ENCODE measurements at regions not wholly inside any gene's neighbourhood (a gene's known extent, or its start where the extent isn't known, plus 50 kb on each side); places are given as distances from the start of the nearest gene placed in this dataset.

- DNase-seq (ENCODE audit: low read depth) = no peak
Measured at GRCh38 chr2:60294901-60295635, 258.4 kb downstream of the BCL11A start.

- DNase-seq (ENCODE audit: low read depth) = no peak
Measured at GRCh38 chr2:60292242-60292641, 261.2 kb downstream of the BCL11A start.

GRCh38 chr2:60290509-60290908 lies 262.9 kb downstream of the BCL11A start:
- DNase-seq (ENCODE audit: low read depth) = no peak

GRCh38 chr2:60285626-60286316 lies 267.7 kb downstream of the BCL11A start:
- DNase-seq (ENCODE audit: low read depth) = no peak

GRCh38 chr2:60283626-60284025 lies 269.8 kb downstream of the BCL11A start:
- DNase-seq (ENCODE audit: low read depth) = no peak

GRCh38 chr2:60282886-60283285 lies 270.6 kb downstream of the BCL11A start:
- no peak for DNase-seq (ENCODE audit: low read depth)

GRCh38 chr2:60281730-60282129 lies 271.7 kb downstream of the BCL11A start:
- DNase-seq (ENCODE audit: low read depth) = no peak

GRCh38 chr2:60280238-60280637 lies 273.2 kb downstream of the BCL11A start:
- no peak for DNase-seq (ENCODE audit: low read depth)

- no peak for DNase-seq (ENCODE audit: low read depth)
Measured at GRCh38 chr2:60278906-60279305, 274.5 kb downstream of the BCL11A start.

- DNase-seq (ENCODE audit: low read depth) = no peak
Measured at GRCh38 chr2:60275958-60276357, 277.5 kb downstream of the BCL11A start.

GRCh38 chr2:60273836-60274235 lies 279.6 kb downstream of the BCL11A start:
- no peak for DNase-seq (ENCODE audit: low read depth)

- no peak for DNase-seq (ENCODE audit: low read depth)
Measured at GRCh38 chr2:60271713-60272112, 281.7 kb downstream of the BCL11A start.

GRCh38 chr2:60271131-60271530 lies 282.3 kb downstream of the BCL11A start:
- DNase-seq (ENCODE audit: low read depth) = no peak

- DNase-seq (ENCODE audit: low read depth) = no peak
Measured at GRCh38 chr2:60268661-60269060, 284.8 kb downstream of the BCL11A start.

GRCh38 chr2:60268032-60268431 lies 285.4 kb downstream of the BCL11A start:
- no peak for DNase-seq (ENCODE audit: low read depth)

- no peak for DNase-seq (ENCODE audit: low read depth)
Measured at GRCh38 chr2:60267122-60267521, 286.3 kb downstream of the BCL11A start.

- no peak for DNase-seq (ENCODE audit: low read depth)
Measured at GRCh38 chr2:60262178-60262577, 291.3 kb downstream of the BCL11A start.

- DNase-seq (ENCODE audit: low read depth) = no peak
Measured at GRCh38 chr2:60260639-60261296, 292.7 kb downstream of the BCL11A start.

GRCh38 chr2:60259781-60260180 lies 293.7 kb downstream of the BCL11A start:
- no peak for DNase-seq (ENCODE audit: low read depth)

- DNase-seq (ENCODE audit: low read depth) = no peak
Measured at GRCh38 chr2:60252581-60253150, 300.8 kb downstream of the BCL11A start.

- no peak for DNase-seq (ENCODE audit: low read depth)
Measured at GRCh38 chr2:60251247-60251646, 302.2 kb downstream of the BCL11A start.

- DNase-seq (ENCODE audit: low read depth) = no peak
Measured at GRCh38 chr2:60249879-60250278, 303.6 kb downstream of the BCL11A start.

- DNase-seq (ENCODE audit: low read depth) = no peak
Measured at GRCh38 chr2:60247471-60247870, 306.0 kb downstream of the BCL11A start.

Measured in GM04504 (cell line).